ENCODE measurements at regions not wholly inside any gene's neighbourhood (a gene's known extent, or its start where the extent isn't known, plus 50 kb on each side); places are given as distances from the start of the nearest gene placed in this dataset.
"Not testable (repeated sequence)": the region's sequence is repeated elsewhere in the genome, so short reads cannot be mapped to it uniquely, and the experiment has no call there.

GRCh38 chr1:90864681-90865080, 147.6 kb upstream of the BARHL2 start:
- no peak for DNase-seq

- no peak for DNase-seq
Measured at GRCh38 chr1:90862782-90863181, 145.7 kb upstream of the BARHL2 start.

GRCh38 chr1:90861421-90861820, 144.3 kb upstream of the BARHL2 start:
- not testable (repeated sequence) for DNase-seq

- DNase-seq: no peak
Measured at GRCh38 chr1:90856463-90857007, 139.4 kb upstream of the BARHL2 start.

GRCh38 chr1:90854397-90854924, 137.4 kb upstream of the BARHL2 start:
- DNase-seq: no peak

- peak in 2 of 14 donors; percentile 11 to 89 for DNase-seq
Measured at GRCh38 chr1:90851711-90852050, 134.6 kb upstream of the BARHL2 start.

GRCh38 chr1:90850898-90851710, 134.0 kb upstream of the BARHL2 start:
- DNase-seq: peak in 12 of 14 donors; percentile 20 to 86 (median 71)

- peak in 6 of 14 donors; percentile 23 to 57 (median 38) for DNase-seq
Measured at GRCh38 chr1:90850181-90850897, 133.2 kb upstream of the BARHL2 start.

- no peak for DNase-seq
Measured at GRCh38 chr1:90841473-90841872, 124.4 kb upstream of the BARHL2 start.

GRCh38 chr1:90840352-90840751, 123.2 kb upstream of the BARHL2 start:
- DNase-seq: no peak

- no peak for DNase-seq
Measured at GRCh38 chr1:90839323-90839722, 122.2 kb upstream of the BARHL2 start.

- DNase-seq: no peak
Measured at GRCh38 chr1:90838720-90839119, 121.6 kb upstream of the BARHL2 start.

- DNase-seq: no peak
Measured at GRCh38 chr1:90837420-90837819, 120.3 kb upstream of the BARHL2 start.

GRCh38 chr1:90836345-90836679, 119.2 kb upstream of the BARHL2 start:
- no peak for DNase-seq

- DNase-seq: peak in 3 of 14 donors; percentile 2 to 31 (median 10)
Measured at GRCh38 chr1:90835661-90836344, 118.7 kb upstream of the BARHL2 start.

GRCh38 chr1:90834886-90835660, 118.0 kb upstream of the BARHL2 start:
- no peak for DNase-seq

- DNase-seq: no peak
Measured at GRCh38 chr1:90834354-90834885, 117.3 kb upstream of the BARHL2 start.

- no peak for DNase-seq
Measured at GRCh38 chr1:90833466-90834110, 116.5 kb upstream of the BARHL2 start.

- DNase-seq: no peak
Measured at GRCh38 chr1:90831910-90832309, 114.8 kb upstream of the BARHL2 start.

GRCh38 chr1:90826834-90827233, 109.7 kb upstream of the BARHL2 start:
- no peak for DNase-seq

- no peak for DNase-seq
Measured at GRCh38 chr1:90826024-90826423, 108.9 kb upstream of the BARHL2 start.

Measured in C1 segment of cervical spinal cord (tissue), 14 donors.